Esophagus squamous epithelium (tissue), 5 donors: ENCODE measurements at regions not wholly inside any gene's neighbourhood (a gene's known extent, or its start where the extent isn't known, plus 50 kb on each side); places are given as distances from the start of the nearest gene placed in this dataset.

Experiments used
- DNase-seq: peaks from one replicate; lab custom pipeline; 2025; lab: John Stamatoyannopoulos, UW
- H3K27ac ChIP-seq, 4 donors: fragments of 200-600 bp; sonication (generic); one replicate each; pipeline ENCODE4 v1.5.1; 2016 to 2019; ENCODE audit warnings: mild to moderate bottlenecking in 1 of 4
- H3K27me3 ChIP-seq, 4 donors: fragments of 200-600 bp; sonication (generic); 1 replicate in 3 of 4; 2 replicates in 1 of 4; pipeline versions ENCODE4 v1.5.1 to v1.6.0; 2017 to 2021; ENCODE audit warnings: antibody characterized with exemption in 1 of 4
- H3K36me3 ChIP-seq, 3 donors: fragments of 200-600 bp; sonication (generic); one replicate each; pipeline ENCODE4 v1.5.1; 2016 to 2019
- H3K4me1 ChIP-seq, 3 donors: fragments of 200-600 bp; sonication (generic); one replicate each; pipeline ENCODE4 v1.5.1; 2017 to 2019
- H3K4me3 ChIP-seq, 4 donors: fragments of 200-600 bp; sonication (generic); 1 replicate in 3 of 4; 2 replicates in 1 of 4; pipeline ENCODE4 v1.5.1; 2016 to 2019; ENCODE audit warnings: mild to moderate bottlenecking in 2 of 4, moderate library complexity in 1 of 4
- H3K9me3 ChIP-seq, 3 donors: fragments of 200-600 bp; sonication (generic); one replicate each; pipeline ENCODE4 v1.5.1; 2016 to 2019
- CTCF ChIP-seq, 6 experiments: fragments of 450-650 bp in 4 of 6; fragments of 200-600 bp in 2 of 6; sonication (generic) in 2 of 6; IDR thresholded peaks; one replicate each; pipeline ENCODE4 v1.5.1; 2016 to 2019; ENCODE audit warnings: antibody characterized with exemption in 6 of 6, mild to moderate bottlenecking in 4 of 6, moderate library complexity in 4 of 6
- POLR2A ChIP-seq, 4 donors: fragments of 450-650 bp; IDR thresholded peaks; one replicate each; pipeline ENCODE4 v1.6.1; 2017; ENCODE audit warnings: antibody characterized with exemption in 4 of 4, mild to moderate bottlenecking in 4 of 4, moderate library complexity in 3 of 4
- WGBS, 2 donors: methylation state at CpG; one replicate each; pipeline ENCODE4 v1.1.5; 2018; 5-methylcytosine and 5-hydroxymethylcytosine counted together
- intact Hi-C: fragments of 100-400 bp; cut with DNase I; formaldehyde crosslinking; loops from one replicate; pipeline ENCODE4 v1.15.0; 2022
- donor health status: DM: yes; HTN: yes; CAD: no.

GRCh38 chr9:129320575-129321285 lies 142.7 kb upstream of the IER5L start:
- Histone ChIP-seq H3K9me3 (no peaks in the 10 kb centered on the region), H3K36me3 (no peaks in the 10 kb centered on the region), H3K4me1 (peaks cover 25 to 80% (median 44%) of the 10 kb centered on the region in 3 donors), H3K27me3 (no peaks in the 10 kb centered on the region), H3K4me3 (peak overlapping the region; percentile 22 to 59 (median 42)), H3K27ac (peak overlapping the region; percentile 77 to 89 (median 85))
- peak in 2 of 6 experiments; percentile 36 to 39 for TF ChIP-seq CTCF (IDR thresholded peaks at IDR 0.05)
- TF ChIP-seq POLR2A (IDR thresholded peaks at IDR 0.05), result peak in 2 of 4 donors; percentile 34 to 48
- WGBS, 2 donors, result 2 to 3% methylated on average over 23 to 35 of the region's 46 CpGs
- intact Hi-C loops, result no loop called here
- DNase-seq, result no peak

- Histone ChIP-seq H3K36me3 (no peaks in the 10 kb centered on the region), H3K4me3 (peak overlapping the region in 3 of 4 donors; percentile 35 to 59 (median 48)), H3K27ac (peak overlapping the region; percentile 77 to 89 (median 85)), H3K9me3 (no peaks in the 10 kb centered on the region), H3K27me3 (no peaks in the 10 kb centered on the region), H3K4me1 (peaks cover 25 to 87% (median 49%) of the 10 kb centered on the region in 3 donors)
- DNase-seq, result no peak
- TF ChIP-seq CTCF (IDR thresholded peaks at IDR 0.05), result no peak
- TF ChIP-seq POLR2A (IDR thresholded peaks at IDR 0.05), result no peak
- intact Hi-C loops, result no loop called here
- 33 to 34% methylated on average over 6 to 13 of the region's 14 CpGs for WGBS, 2 donors
These were observed 141.9 kb upstream of the IER5L start for GRCh38 chr9:129319938-129320481.

GRCh38 chr9:129319076-129319937 lies 141.2 kb upstream of the IER5L start:
- H3K27ac ChIP-seq, result peak overlapping the region; percentile 77 to 89 (median 85)
- DNase-seq, result no peak
- no peaks in the 10 kb centered on the region for H3K27me3 ChIP-seq
- 80 to 87% methylated on average over 10 to 18 of the region's 30 CpGs for WGBS, 2 donors
- H3K4me3 ChIP-seq, result no peak overlapping the region
- no peaks in the 10 kb centered on the region for H3K36me3 ChIP-seq
- no peak for TF ChIP-seq CTCF (IDR thresholded peaks at IDR 0.05)
- no peak for TF ChIP-seq POLR2A (IDR thresholded peaks at IDR 0.05)
- H3K4me1 ChIP-seq, result peaks cover 25 to 91% (median 52%) of the 10 kb centered on the region in 3 donors
- intact Hi-C loops, result no loop called here
- H3K9me3 ChIP-seq, result no peaks in the 10 kb centered on the region

GRCh38 chr9:129318121-129319075 lies 140.3 kb upstream of the IER5L start:
- intact Hi-C loops, result no loop called here
- Histone ChIP-seq H3K36me3 (no peaks in the 10 kb centered on the region), H3K9me3 (no peaks in the 10 kb centered on the region), H3K4me1 (peaks cover 25 to 89% (median 52%) of the 10 kb centered on the region in 3 donors), H3K4me3 (no peak overlapping the region), H3K27me3 (no peaks in the 10 kb centered on the region), H3K27ac (peak overlapping the region; percentile 77 to 89 (median 85))
- 71 to 82% methylated on average over 6 to 8 of the region's 16 CpGs for WGBS, 2 donors
- TF ChIP-seq CTCF (IDR thresholded peaks at IDR 0.05), result no peak
- no peak for TF ChIP-seq POLR2A (IDR thresholded peaks at IDR 0.05)
- no peak for DNase-seq
